Colon (tissue), 2 donors: ENCODE measurements at regions not wholly inside any gene's neighbourhood (a gene's known extent, or its start where the extent isn't known, plus 50 kb on each side); places are given as distances from the start of the nearest gene placed in this dataset.
"Not testable (repeated sequence)": the region's sequence is repeated elsewhere in the genome, so short reads cannot be mapped to it uniquely, and the experiment has no call there.

Experiments used
- FAIRE-seq: peaks from 2 replicates; lab custom pipeline; 2012; peaks lifted over from hg19 to GRCh38; lab: Jason Lieb, UNC
- donor health status: control.
- donor health status: control.

- FAIRE-seq: no peak
These were observed 1782.4 kb upstream of the PCDH10 start for GRCh38 chr4:131366714-131367113.

DNA sequence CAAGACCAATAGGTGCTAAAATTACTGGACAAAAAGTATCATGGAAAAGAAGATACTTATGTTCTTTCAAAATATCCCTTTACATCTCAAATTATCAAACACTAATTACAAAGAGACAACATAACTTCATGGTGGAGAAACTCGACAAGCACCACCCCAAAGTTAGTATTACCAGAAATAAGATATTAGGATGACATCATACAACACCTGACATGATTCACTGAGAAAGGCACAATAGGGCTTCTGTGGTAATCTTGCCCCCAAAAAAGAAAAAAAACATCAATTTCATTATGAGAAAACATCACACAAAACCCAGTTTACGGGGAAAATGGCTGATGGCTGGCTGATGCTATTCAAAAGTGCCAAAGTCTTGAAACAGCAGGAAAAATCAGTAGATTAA is 1781.7 kb upstream of the PCDH10 start:
- no peak for FAIRE-seq

- no peak for FAIRE-seq
These were observed 1778.2 kb upstream of the PCDH10 start for GRCh38 chr4:131370846-131371245.

- no peak for FAIRE-seq
These were observed 1768.0 kb upstream of the PCDH10 start for GRCh38 chr4:131381055-131381454.

GRCh38 chr4:131382839-131383238 is 1766.3 kb upstream of the PCDH10 start:
- no peak for FAIRE-seq

GRCh38 chr4:131388277-131388676 is 1760.8 kb upstream of the PCDH10 start:
- FAIRE-seq: no peak

GRCh38 chr4:131408102-131408501 is 1741.0 kb upstream of the PCDH10 start:
- no peak for FAIRE-seq

- FAIRE-seq: no peak
These were observed 1737.7 kb upstream of the PCDH10 start for GRCh38 chr4:131411393-131411792.

- no peak for FAIRE-seq
These were observed 1729.9 kb upstream of the PCDH10 start for GRCh38 chr4:131419147-131419546.

- FAIRE-seq: no peak
These were observed 1722.9 kb upstream of the PCDH10 start for GRCh38 chr4:131426023-131426758.

GRCh38 chr4:131427000-131427399 is 1722.1 kb upstream of the PCDH10 start:
- no peak for FAIRE-seq

DNA sequence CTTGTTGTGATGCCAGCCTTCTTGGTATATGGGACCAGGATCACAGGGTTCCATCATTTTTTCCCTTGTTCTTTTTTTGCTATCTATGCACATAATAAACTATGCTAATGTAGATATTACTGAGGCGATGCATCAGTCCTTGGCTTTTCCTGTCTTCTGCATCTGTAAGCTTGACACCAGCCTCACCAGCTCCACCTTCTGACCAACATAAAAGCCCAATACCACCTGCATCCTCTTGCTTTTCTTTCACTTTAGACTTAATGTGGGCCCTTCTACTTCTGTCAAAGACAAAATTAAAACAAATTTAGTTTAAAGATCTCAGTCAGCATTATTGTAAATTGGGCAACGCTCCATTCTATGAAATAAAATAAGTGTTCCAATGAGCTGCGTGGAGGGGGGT is 1718.8 kb upstream of the PCDH10 start:
- no peak for FAIRE-seq

DNA sequence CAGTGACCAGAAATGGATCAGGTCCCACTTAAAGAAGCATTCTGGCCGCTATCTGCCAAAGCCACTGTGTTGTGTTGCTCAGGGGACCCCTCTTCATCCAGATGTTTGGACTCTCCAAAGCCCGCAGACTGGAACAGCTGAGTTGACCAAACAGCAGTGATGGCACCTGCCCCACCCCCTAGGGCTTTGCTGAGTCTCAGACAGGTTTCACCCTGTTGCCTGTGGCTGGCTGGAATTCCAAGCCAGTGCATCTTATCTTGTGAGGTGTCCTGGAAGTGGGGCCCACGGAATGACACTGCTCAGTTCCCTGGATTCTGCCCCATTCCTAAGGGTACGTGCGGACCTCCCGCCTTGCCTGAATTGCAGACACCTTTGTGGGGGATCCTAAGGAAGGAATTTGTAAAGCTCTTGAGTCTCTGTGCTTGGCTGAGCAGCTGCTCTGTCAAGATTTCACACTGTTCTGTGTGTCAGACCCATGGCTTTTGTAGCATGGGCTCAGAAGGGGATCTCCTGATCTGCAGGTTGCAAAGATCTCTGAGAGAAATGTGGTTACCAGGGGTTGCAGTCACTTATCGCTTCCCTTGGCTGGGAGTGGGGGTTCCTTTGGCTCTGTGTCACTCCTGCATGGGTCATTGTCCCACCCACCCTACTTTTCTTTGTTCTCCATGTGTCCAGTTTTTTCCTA is 1707.9 kb upstream of the PCDH10 start:
- no peak for FAIRE-seq

DNA sequence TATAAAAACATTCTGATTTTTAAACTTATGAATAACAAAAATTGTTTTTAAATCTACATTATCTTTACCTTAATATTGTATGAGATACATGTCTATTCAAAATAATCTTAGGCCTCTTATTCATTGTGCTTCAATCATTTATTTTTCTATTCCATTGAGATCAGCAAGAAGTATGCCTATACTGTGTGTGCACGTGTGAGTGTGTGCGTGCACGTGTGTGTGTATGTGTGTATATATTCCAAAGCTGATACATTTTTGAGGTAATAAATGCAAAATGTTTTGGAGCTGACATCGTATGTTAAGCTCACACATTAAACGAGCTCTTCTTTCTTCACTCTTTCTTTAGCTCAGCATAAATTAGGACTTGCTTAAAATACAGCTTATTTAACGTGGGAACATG is 1701.2 kb upstream of the PCDH10 start:
- no peak for FAIRE-seq

GRCh38 chr4:131450572-131451209 is 1698.4 kb upstream of the PCDH10 start:
- FAIRE-seq: no peak

DNA sequence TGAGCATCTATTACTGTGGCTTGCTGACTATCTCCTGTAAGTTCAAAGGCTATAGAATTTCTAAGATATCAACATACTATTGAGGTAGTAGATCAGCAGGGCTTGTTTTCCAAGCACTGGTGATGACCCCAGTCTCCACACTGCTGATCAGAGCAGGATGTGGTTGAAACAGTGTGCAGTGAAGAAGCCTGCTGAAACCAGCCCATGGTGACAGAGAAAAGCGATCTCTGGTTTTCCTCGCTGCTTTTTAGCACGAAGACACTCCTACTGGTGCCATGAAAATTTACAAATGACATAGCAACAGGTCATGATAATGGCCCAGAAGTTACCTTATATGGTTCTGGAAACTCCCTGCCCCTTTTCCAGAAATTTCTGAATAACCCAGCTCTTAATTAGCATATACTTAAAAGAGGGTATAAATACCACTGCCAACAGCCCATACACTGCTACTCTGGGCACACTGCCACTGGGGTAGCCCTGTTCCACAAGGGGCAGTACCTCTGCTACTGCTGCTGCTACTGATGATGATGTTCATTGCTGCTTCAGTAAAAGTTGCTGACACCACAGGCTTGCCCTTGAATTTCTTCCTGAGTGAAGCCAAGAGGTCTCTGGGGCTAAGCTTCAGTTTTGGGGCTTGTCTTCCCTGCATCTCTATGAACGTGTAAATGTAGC is 1689.5 kb upstream of the PCDH10 start:
- no peak for FAIRE-seq

GRCh38 chr4:131470360-131470759 is 1678.7 kb upstream of the PCDH10 start:
- no peak for FAIRE-seq

- no peak for FAIRE-seq
These were observed 1660.3 kb upstream of the PCDH10 start for GRCh38 chr4:131488772-131489171.

DNA sequence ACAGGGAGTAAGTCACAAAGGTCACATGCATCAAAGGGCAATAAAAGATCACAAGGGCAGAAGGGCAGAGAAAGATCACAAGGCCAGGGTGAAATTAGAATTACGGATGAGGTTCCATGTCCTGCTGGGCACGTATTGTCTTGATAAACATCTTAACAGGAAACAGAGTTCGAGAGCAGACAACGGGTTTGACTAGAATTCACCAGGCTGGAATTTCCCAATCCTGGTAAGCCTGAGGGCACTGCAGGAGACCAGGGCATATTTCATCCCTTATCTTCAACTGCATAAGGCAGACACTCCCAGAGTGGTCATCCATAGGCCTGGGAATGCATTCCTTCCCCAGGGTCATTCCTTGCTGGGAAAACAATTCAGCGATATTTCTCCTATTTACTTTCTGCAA is 1652.9 kb upstream of the PCDH10 start:
- FAIRE-seq: not testable (repeated sequence)

DNA sequence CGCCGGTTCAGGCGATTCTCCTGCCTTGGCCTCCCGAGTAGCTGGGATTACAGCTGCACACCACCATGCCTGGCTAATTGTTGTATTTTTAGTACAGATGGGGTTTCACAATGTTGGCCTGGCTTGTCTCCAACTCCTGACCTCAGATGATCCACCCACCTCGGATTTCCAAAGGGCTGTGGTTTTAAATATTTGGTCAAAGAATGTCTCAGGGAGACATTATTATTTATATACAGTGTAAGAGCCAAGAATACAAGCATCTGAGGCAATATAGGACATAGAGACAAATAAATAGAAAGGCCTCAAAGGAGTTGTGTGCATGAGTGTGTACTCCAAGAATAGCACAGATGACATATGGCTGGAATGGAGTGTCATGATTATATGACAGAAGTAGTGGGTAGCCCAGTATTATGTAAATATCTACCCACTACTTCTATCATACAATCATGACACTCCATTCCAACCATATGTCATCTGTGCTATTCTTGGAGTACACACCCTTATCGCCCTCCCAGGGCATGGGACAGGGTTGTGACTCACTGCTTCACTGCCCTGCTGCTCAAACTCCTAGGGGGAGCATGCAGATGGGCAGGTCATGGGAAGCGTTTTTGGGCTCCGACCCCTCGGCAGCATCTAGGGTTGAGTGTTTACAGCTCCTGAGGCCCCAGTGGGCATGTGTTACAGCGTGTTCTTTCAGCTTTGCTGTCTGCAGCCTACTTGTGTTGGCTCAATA is 1649.8 kb upstream of the PCDH10 start:
- FAIRE-seq: no peak

DNA sequence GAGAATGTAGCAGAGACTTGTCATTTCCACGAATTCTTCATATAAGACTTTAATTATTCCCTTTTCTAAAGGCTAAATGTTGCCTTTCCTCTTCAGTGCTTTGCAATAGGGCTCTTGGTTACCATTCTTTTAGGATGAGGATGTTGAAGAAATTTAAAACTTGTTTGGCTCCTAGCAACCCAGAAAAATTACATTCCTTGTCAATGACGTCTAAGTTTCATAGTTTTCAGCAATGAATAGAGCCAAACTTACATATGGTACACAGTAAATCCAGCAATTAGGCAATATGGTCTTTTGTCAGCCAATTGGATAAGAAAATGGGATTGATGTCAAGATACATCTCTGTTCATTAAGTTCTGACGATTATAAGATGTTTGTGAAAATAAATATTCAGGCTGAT is 1639.6 kb upstream of the PCDH10 start:
- FAIRE-seq: no peak

DNA sequence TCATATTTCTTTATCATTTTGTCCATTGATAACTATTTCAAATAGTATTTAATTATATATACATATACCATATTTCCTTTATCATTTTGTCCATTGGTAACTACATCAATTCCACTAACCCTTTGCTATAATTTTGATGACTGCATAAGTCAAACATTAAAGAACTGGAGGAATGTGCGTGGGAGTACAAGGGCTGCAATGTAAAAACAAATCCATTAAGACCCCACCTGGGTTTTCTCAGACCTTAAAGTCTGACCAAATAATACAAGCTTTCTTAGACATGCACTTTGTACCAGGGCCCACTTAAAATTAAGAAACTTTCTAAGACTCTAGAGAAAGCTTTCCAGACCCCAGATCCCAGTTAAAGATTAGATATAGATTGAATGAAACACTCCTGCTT is 1622.4 kb upstream of the PCDH10 start:
- no peak for FAIRE-seq
